Ishikawa (cell line): ENCODE measurements at regions not wholly inside any gene's neighbourhood (a gene's known extent, or its start where the extent isn't known, plus 50 kb on each side); places are given as distances from the start of the nearest gene placed in this dataset.

ENCODE experiments used
- CEBPB ChIP-seq: IDR thresholded peaks from 2 replicates; pipeline ENCODE4 v1.6.1; 2012
- CREB1 ChIP-seq: IDR thresholded peaks from 2 replicates; pipeline ENCODE4 v1.6.1; 2012; ENCODE audit warnings: low read depth
- EGR1 ChIP-seq: IDR thresholded peaks from 2 replicates; pipeline ENCODE4 v1.6.1; 2012
- EP300 ChIP-seq: IDR thresholded peaks from 2 replicates; pipeline ENCODE4 v1.6.1; 2012; ENCODE audit warnings: borderline replicate concordance
- FOXM1 ChIP-seq: IDR thresholded peaks from 2 replicates; pipeline ENCODE4 v1.6.1; 2012; ENCODE audit warnings: low read depth, borderline replicate concordance
- MAX ChIP-seq: IDR thresholded peaks from 2 replicates; pipeline ENCODE4 v1.6.1; 2012
- NFIC ChIP-seq: IDR thresholded peaks from 2 replicates; pipeline ENCODE4 v1.6.1; 2012
- RAD21 ChIP-seq: IDR thresholded peaks from 2 replicates; pipeline ENCODE4 v1.6.1; 2012; ENCODE audit warnings: low read depth
- REST ChIP-seq: IDR thresholded peaks from 2 replicates; pipeline ENCODE4 v1.6.1; 2012; ENCODE audit warnings: low read depth, mild to moderate bottlenecking
- TAF1 ChIP-seq: IDR thresholded peaks from 2 replicates; pipeline ENCODE4 v1.6.1; 2012; ENCODE audit warnings: low read depth, mild to moderate bottlenecking
- TCF12 ChIP-seq: IDR thresholded peaks from 2 replicates; pipeline ENCODE4 v1.6.1; 2012; ENCODE audit warnings: low read depth
- TEAD4 ChIP-seq: IDR thresholded peaks from 2 replicates; pipeline ENCODE4 v1.6.1; 2012
- USF1 ChIP-seq: IDR thresholded peaks from 2 replicates; pipeline ENCODE4 v1.6.1; 2012
- YY1 ChIP-seq: IDR thresholded peaks from 2 replicates; pipeline ENCODE4 v1.6.1; 2012; ENCODE audit warnings: low read depth
- ZBTB7A ChIP-seq: IDR thresholded peaks from 2 replicates; pipeline ENCODE4 v1.6.1; 2012; ENCODE audit warnings: low read depth

- no peak for TF ChIP-seq TAF1
These were observed 50.6 kb upstream of the SLC44A3 start for GRCh38 chr1:94769551-94769950.

- TF ChIP-seq TEAD4 (no peak), REST (no peak), NFIC (no peak), TAF1 (no peak), MAX (no peak)
These were observed 52.1 kb upstream of the SLC44A3 start for GRCh38 chr1:94768036-94768435.

- TF ChIP-seq CEBPB (no peak), ZBTB7A (no peak), TCF12 (no peak), CREB1 (no peak), EP300 (no peak), NFIC (no peak), MAX (no peak), REST (no peak), YY1 (no peak), TAF1 (no peak), TEAD4 (no peak), USF1 (no peak), RAD21 (no peak), EGR1 (no peak)
These were observed 54.2 kb upstream of the SLC44A3 start for GRCh38 chr1:94765958-94766357.

GRCh38 chr1:94759188-94759587, 61.0 kb upstream of the SLC44A3 start:
- TF ChIP-seq REST = no peak
- TF ChIP-seq TEAD4 = no peak
- no peak for TF ChIP-seq YY1
- no peak for TF ChIP-seq CREB1
- no peak for TF ChIP-seq RAD21
- TF ChIP-seq CEBPB = no peak
- TF ChIP-seq EP300 = no peak
- no peak for TF ChIP-seq FOXM1
- no peak for TF ChIP-seq NFIC
- no peak for TF ChIP-seq USF1
- no peak for TF ChIP-seq TAF1
- TF ChIP-seq ZBTB7A = no peak
- no peak for TF ChIP-seq EGR1
- TF ChIP-seq MAX = no peak
- TF ChIP-seq TCF12 = no peak

- TF ChIP-seq RAD21 (no peak), TEAD4 (no peak), FOXM1 (no peak), EGR1 (no peak), YY1 (no peak), CEBPB (no peak), USF1 (no peak)
These were observed 62.2 kb upstream of the SLC44A3 start for GRCh38 chr1:94757931-94758330.
